Muscle of leg (tissue), 3 donors: ENCODE measurements at regions not wholly inside any gene's neighbourhood (a gene's known extent, or its start where the extent isn't known, plus 50 kb on each side); places are given as distances from the start of the nearest gene placed in this dataset.
"Not testable (repeated sequence)": the region's sequence is repeated elsewhere in the genome, so short reads cannot be mapped to it uniquely, and the experiment has no call there.

Experiments
- DNase-seq: peaks from one replicate; pipeline ENCODE4 v3.0.0; 2013
- H3K27ac ChIP-seq: one replicate; pipeline ENCODE4 v1.5.1; 2013; ENCODE audit warnings: mild to moderate bottlenecking, low read length, control low read depth
- H3K27me3 ChIP-seq: one replicate; pipeline ENCODE4 v1.6.1; 2013; ENCODE audit warnings: low read length; ENCODE audit not compliant: control insufficient read depth, insufficient read depth
- H3K36me3 ChIP-seq: one replicate; pipeline ENCODE4 v1.6.1; 2013; ENCODE audit warnings: low read length; ENCODE audit not compliant: control insufficient read depth, insufficient read depth
- H3K4me1 ChIP-seq: one replicate; pipeline ENCODE4 v1.6.1; 2013; ENCODE audit warnings: low read length; ENCODE audit not compliant: control insufficient read depth, insufficient read depth
- H3K4me3 ChIP-seq: one replicate; pipeline ENCODE4 v1.5.1; 2013; ENCODE audit warnings: low read length, control low read depth
- H3K9me3 ChIP-seq: replicated peaks from 2 replicates; pipeline ENCODE4 v1.6.1; 2013; ENCODE audit warnings: low read depth, low read length; ENCODE audit not compliant: control insufficient read depth
- WGBS: methylation state at CpG from one replicate; pipeline ENCODE4 v1.1.5; 2013; ENCODE audit warnings: missing lambda C conversion rate; ENCODE audit not compliant: insufficient coverage; 5-methylcytosine and 5-hydroxymethylcytosine counted together

DNA sequence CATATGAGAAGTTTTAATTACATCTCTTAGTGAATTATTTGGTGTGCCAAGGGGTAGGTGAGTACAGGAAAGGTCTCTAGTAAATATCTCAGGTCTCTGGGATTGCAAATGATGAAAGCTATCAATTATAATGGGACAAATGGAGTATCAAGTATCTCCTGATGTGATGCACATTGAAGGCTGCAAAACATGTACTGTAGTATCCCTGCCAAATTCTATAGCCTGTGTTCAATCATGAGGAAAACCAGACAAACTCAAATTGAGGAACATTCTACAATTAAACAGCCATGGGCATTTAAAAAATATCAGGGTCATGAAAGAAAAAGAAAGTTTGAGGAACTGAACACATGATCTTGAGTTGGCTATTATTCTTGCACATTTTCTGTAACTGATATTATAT lies 665.4 kb upstream of the PABPC4L start:
- H3K27ac ChIP-seq = no peak overlapping the region
- H3K4me3 ChIP-seq = no peak overlapping the region
- H3K27me3 ChIP-seq = no peaks in the 10 kb centered on the region
- DNase-seq = no peak
- H3K36me3 ChIP-seq = no peaks in the 10 kb centered on the region
- no peaks in the 10 kb centered on the region for H3K9me3 ChIP-seq
- H3K4me1 ChIP-seq = no peaks in the 10 kb centered on the region

DNA sequence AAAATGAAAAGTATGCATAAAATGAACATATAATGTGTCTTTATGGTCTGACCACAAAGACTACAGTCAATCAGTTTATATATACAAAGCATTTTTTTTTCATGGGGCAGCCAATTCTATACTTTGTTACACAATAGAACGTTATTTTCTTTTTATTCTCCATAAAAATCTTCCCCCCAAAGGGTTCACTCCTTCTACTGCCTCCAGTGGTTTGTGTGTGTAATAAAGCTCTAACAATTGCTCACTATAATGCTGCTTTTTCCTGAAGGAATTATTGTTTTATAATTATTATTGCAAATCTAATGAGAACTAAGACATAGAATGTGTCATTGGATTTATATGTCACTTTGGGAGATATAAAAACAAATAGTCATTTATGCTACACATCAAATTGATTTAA lies 664.1 kb upstream of the PABPC4L start:
- no CpG with 5 or more reads among the region's 1 CpG for WGBS
- Histone ChIP-seq H3K9me3 (no peaks in the 10 kb centered on the region), H3K27ac (no peak overlapping the region), H3K4me3 (no peak overlapping the region), H3K36me3 (no peaks in the 10 kb centered on the region), H3K4me1 (no peaks in the 10 kb centered on the region), H3K27me3 (no peaks in the 10 kb centered on the region)
- DNase-seq = no peak

DNA sequence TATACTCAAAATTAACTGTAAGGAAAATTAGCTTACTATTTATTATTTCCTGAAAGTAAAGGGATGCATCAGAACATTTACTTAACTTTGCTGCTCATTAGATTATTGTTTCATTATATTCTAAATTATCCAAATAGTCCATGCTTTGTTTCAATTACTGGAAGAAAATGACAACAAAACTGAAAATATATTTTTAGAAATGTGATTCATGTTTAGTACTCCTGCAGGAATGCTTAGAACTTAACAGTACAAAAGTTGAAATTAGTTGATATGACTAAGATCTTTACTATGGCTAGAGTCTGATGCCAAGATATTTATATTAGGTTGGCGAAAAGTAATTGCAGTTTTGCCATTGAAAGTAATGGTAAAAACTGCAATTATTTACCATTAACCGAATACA lies 660.5 kb upstream of the PABPC4L start:
- Histone ChIP-seq H3K27me3 (no peaks in the 10 kb centered on the region), H3K4me3 (no peak overlapping the region), H3K4me1 (no peaks in the 10 kb centered on the region), H3K36me3 (no peaks in the 10 kb centered on the region), H3K9me3 (no peaks in the 10 kb centered on the region), H3K27ac (no peak overlapping the region)
- no peak for DNase-seq
- WGBS = no CpG with 5 or more reads among the region's 2 CpGs

DNA sequence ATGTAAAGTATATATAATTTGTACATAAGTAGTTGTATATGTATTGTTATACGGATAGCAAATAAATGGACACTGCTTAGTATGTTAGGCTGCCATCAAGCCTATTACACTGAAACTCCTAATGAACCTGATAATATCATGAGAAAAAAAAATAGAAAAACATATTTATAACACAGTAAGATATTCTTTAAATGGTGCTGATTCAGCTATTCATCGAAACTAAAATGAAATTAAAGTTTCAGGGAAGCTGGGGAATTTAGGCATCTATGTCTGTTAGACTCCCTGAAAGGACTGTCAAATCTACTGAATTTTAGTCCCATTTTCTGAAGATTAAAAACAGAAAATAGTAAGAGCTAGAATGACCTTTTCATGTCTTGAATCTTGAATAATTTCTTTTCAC lies 647.1 kb upstream of the PABPC4L start:
- no peaks in the 10 kb centered on the region for H3K27me3 ChIP-seq
- no CpG with 5 or more reads among the region's 2 CpGs for WGBS

DNA sequence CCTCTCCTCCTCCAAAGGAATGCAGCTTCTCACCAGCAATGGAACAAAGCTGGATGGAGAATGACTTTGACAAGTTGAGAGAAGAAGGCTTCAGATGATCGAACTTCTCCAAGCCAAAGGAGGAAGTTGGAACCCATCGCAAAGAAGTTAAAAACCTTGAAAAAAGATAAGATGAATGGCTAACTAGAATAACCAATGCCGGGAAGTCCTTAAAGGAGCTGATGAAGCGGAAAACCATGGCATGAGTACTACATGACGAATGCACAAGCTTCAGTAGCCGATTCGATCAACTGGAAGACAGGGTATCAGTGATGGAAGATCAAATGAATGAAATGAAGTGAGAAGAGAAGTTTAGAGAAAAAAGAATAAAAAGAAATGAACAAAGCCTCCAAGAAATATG lies 629.2 kb upstream of the PABPC4L start:
- not testable (repeated sequence) for DNase-seq, H3K27me3 ChIP-seq
- 96% methylated on average over 3 of the region's 7 CpGs for WGBS

More for the DNA sequence above, 647.1 kb upstream of the PABPC4L start:
- no peak overlapping the region for H3K27ac ChIP-seq
- H3K9me3 ChIP-seq = no peaks in the 10 kb centered on the region
- no peaks in the 10 kb centered on the region for H3K4me1 ChIP-seq
- H3K4me3 ChIP-seq = no peak overlapping the region
- no peaks in the 10 kb centered on the region for H3K36me3 ChIP-seq
- no peak for DNase-seq

DNA sequence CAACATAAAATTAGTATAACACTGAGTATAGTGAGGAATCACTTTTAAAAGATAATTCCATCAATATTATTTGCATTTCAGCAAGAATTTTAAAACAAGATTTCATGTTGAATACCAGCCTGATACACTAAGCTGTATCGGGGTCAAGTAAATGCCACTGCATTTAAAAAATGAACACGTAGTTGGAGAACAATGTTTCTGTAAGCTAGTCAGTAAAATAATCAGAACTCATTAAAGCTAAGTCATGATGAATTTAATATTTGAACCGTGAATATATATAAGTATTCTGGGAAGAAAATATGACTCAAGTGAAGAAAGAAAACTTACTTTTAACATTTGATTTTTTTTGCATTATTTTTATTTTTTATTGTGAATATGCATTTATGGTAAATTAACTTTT lies 611.0 kb upstream of the PABPC4L start:
- no peak for DNase-seq
- no peak overlapping the region for H3K4me3 ChIP-seq
- peaks cover 2% of the 10 kb centered on the region for H3K9me3 ChIP-seq
- H3K27me3 ChIP-seq = no peaks in the 10 kb centered on the region
- H3K36me3 ChIP-seq = no peaks in the 10 kb centered on the region
- no peaks in the 10 kb centered on the region for H3K4me1 ChIP-seq
- H3K27ac ChIP-seq = no peak overlapping the region
- WGBS = no CpG with 5 or more reads among the region's 3 CpGs

More for the DNA sequence above, 629.2 kb upstream of the PABPC4L start:
- H3K27ac ChIP-seq, H3K4me1 ChIP-seq, H3K4me3 ChIP-seq, H3K9me3 ChIP-seq, H3K36me3 ChIP-seq: not testable (repeated sequence)

DNA sequence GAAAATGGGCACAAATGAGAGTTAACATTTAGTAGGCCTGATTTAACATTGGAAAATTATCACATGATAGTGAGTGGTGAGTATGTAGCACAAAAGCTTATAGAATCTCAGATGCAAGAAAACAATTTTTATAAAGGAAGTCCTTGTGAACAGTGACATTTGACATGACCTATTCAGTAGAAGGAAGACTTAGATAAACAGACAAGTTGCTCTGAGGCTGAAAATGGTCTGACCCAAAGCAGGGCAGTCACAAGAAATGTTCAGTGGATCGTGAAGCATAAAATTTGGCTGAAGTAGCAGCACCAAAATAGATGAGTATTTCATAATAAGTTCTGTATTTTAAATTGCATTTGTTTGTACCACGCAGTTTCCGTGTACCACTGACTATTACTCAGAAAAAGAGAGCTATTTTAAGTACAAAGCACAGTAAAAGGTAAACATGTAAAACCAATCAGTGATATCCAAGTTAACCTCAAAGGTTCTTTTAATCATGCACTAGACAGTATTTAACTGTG lies 605.7 kb upstream of the PABPC4L start:
- no CpG with 5 or more reads among the region's 3 CpGs for WGBS
- Histone ChIP-seq H3K4me3 (no peak overlapping the region), H3K27me3 (no peaks in the 10 kb centered on the region), H3K36me3 (no peaks in the 10 kb centered on the region), H3K4me1 (no peaks in the 10 kb centered on the region), H3K27ac (no peak overlapping the region), H3K9me3 (no peaks in the 10 kb centered on the region)
- DNase-seq = peak; percentile 0

DNA sequence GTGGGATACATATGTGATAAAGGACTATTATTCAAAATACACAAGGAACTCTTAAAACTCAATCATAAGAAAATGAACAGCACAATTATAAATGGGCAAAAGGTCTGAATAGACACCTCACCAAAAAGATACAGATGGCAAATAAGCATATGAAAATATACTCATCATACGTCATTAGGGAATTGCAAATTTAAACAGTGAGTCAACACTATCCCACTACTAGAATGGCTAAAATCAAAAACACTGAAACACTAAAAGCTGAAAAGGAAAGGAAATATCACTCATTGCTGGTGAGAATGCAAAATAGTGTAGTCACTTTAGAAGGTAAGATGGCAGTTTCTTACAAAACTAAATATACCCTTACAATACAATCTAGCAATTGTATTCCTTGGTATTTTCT lies 597.0 kb upstream of the PABPC4L start:
- no peak for DNase-seq
- H3K9me3 ChIP-seq = no peaks in the 10 kb centered on the region
- no peaks in the 10 kb centered on the region for H3K4me1 ChIP-seq
- no peak overlapping the region for H3K27ac ChIP-seq
- H3K36me3 ChIP-seq = no peaks in the 10 kb centered on the region
- WGBS = no CpG with 5 or more reads among the region's 1 CpG
- no peak overlapping the region for H3K4me3 ChIP-seq
- no peaks in the 10 kb centered on the region for H3K27me3 ChIP-seq

DNA sequence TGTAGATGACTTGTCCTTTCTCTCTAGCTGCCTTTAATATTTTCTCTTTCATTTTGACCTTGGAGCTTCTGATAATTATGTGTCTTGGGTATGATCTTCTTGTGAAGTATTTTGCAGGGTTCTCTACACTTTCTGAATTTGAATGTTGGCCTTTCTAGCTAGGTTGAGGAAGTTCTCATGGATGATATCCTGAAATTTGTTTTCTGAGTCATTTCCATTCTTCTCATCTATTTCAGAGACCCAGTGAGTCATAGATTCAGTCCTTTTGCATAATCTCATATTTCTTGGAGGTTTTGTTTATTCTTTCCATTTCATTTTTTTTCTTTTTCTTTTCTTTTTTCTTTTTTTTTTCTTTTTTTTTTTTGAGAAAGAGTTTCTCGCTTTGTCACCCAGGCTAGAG lies 585.7 kb upstream of the PABPC4L start:
- DNase-seq = no peak
- no peak overlapping the region for H3K4me3 ChIP-seq
- H3K9me3 ChIP-seq = peaks cover 18% of the 10 kb centered on the region
- no peak overlapping the region for H3K27ac ChIP-seq
- no peaks in the 10 kb centered on the region for H3K4me1 ChIP-seq
- WGBS = no CpG with 5 or more reads among the region's 1 CpG
- no peaks in the 10 kb centered on the region for H3K27me3 ChIP-seq
- H3K36me3 ChIP-seq = no peaks in the 10 kb centered on the region

DNA sequence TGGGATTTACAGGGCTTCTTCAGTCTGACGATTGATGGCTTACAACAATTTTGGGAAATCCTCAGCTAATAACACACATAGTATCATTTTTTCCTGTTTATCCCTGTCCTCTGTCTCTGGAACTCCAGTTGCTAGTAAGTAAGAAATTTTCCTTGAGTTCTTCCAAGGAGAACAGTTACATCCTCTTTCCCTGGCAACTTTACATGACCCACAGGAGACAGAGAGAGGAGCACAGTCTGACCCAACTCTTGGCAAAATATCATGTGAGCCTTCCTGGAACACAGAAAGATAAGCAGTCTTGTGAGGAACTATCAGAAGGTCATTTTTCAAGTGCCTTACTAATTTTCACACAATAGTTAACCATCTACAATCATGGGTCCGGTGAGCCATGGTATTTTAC lies 578.7 kb upstream of the PABPC4L start:
- Histone ChIP-seq H3K4me1 (no peaks in the 10 kb centered on the region), H3K4me3 (no peak overlapping the region), H3K9me3 (no peaks in the 10 kb centered on the region), H3K27ac (no peak overlapping the region), H3K36me3 (no peaks in the 10 kb centered on the region), H3K27me3 (no peaks in the 10 kb centered on the region)
- no CpG with 5 or more reads among the region's 2 CpGs for WGBS
- peak; percentile 4 for DNase-seq

DNA sequence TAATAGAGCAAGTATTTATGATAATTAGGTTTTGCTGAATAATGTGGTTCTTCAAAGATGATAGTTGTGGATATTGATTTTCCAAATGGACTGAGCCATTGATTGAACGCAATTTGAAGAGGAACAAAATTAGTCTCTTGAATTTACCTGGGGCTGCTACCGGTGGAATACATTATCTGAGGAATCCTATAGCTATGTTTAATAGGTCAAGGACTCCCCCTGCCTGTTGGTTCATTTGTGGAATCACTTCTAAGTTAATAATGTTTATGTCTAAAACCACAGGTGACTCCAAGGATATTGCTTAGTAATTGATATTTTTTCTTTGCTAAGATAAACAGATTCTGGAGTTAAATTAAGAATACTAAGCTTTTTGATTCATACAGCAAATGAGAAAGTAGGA lies 576.0 kb upstream of the PABPC4L start:
- Histone ChIP-seq H3K4me3 (no peak overlapping the region), H3K27me3 (no peaks in the 10 kb centered on the region), H3K36me3 (no peaks in the 10 kb centered on the region), H3K27ac (no peak overlapping the region), H3K4me1 (no peaks in the 10 kb centered on the region), H3K9me3 (no peaks in the 10 kb centered on the region)
- no peak for DNase-seq
- 21% methylated on average over 2 of the region's 2 CpGs for WGBS
